Sigmoid colon (tissue), 4 donors: ENCODE measurements at regions not wholly inside any gene's neighbourhood (a gene's known extent, or its start where the extent isn't known, plus 50 kb on each side); places are given as distances from the start of the nearest gene placed in this dataset.

Experiments
- EP300 ChIP-seq, 4 donors: sonication (generic); formaldehyde crosslinking; IDR thresholded peaks; one replicate each; pipeline ENCODE4 v1.6.1; 2017; ENCODE audit warnings: antibody characterized with exemption in 4 of 4
- POLR2A ChIP-seq, 2 donors: fragments of 450-650 bp; IDR thresholded peaks; one replicate each; pipeline ENCODE4 v1.6.1; 2016; ENCODE audit warnings: antibody characterized with exemption in 2 of 2, mild to moderate bottlenecking in 2 of 2, moderate library complexity in 2 of 2
- POLR2AphosphoS5 ChIP-seq, 4 donors: sonication (generic); formaldehyde crosslinking; IDR thresholded peaks; one replicate each; pipeline ENCODE4 v1.6.1; 2017; ENCODE audit warnings: antibody characterized with exemption in 4 of 4
- TF ChIP-seq, protein P1 (sequence below), 4 experiments: fragments of 450-650 bp in 3 of 4; fragments of 200-600 bp in 1 of 4; IDR thresholded peaks; one replicate each; pipeline ENCODE4 v1.5.1; 2016 to 2019; ENCODE audit warnings: antibody characterized with exemption in 4 of 4, mild to moderate bottlenecking in 3 of 4, moderate library complexity in 2 of 4

DNA sequence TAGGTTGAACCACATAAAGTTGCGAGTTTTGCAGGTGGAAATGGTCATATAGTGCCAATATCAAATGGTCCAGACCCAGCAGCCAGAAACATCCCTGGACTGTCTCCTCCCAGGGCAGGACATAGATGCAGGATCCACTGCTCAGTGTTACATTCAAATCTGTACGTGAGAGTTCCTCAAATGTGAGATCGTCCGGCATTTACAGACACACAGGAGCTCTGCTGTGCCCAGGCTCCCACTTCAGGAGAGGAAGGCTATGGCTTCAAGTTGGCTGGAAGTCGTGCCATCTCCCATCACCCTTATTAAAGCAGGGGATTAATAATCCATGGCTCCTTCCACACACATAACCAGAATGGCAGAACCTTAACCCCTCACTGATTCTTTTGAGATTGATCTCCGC is 688.2 kb upstream of the HS6ST1 start:
- TF ChIP-seq, protein P1, sequence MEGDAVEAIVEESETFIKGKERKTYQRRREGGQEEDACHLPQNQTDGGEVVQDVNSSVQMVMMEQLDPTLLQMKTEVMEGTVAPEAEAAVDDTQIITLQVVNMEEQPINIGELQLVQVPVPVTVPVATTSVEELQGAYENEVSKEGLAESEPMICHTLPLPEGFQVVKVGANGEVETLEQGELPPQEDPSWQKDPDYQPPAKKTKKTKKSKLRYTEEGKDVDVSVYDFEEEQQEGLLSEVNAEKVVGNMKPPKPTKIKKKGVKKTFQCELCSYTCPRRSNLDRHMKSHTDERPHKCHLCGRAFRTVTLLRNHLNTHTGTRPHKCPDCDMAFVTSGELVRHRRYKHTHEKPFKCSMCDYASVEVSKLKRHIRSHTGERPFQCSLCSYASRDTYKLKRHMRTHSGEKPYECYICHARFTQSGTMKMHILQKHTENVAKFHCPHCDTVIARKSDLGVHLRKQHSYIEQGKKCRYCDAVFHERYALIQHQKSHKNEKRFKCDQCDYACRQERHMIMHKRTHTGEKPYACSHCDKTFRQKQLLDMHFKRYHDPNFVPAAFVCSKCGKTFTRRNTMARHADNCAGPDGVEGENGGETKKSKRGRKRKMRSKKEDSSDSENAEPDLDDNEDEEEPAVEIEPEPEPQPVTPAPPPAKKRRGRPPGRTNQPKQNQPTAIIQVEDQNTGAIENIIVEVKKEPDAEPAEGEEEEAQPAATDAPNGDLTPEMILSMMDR (IDR thresholded peaks at IDR 0.05): no peak
- no peak for TF ChIP-seq POLR2AphosphoS5 (IDR thresholded peaks at IDR 0.05)
- TF ChIP-seq POLR2A (IDR thresholded peaks at IDR 0.05): no peak
- no peak for TF ChIP-seq EP300 (IDR thresholded peaks at IDR 0.05)
